HG03354 (cell line): ENCODE measurements at regions not wholly inside any gene's neighbourhood (a gene's known extent, or its start where the extent isn't known, plus 50 kb on each side); places are given as distances from the start of the nearest gene placed in this dataset.
"Not testable (repeated sequence)": the region's sequence is repeated elsewhere in the genome, so short reads cannot be mapped to it uniquely, and the experiment has no call there.

Source experiments
- ATAC-seq: cut with Tn5 transposase; IDR thresholded peaks from one replicate; pipeline ENCODE4 v1.9.1; 2021; ENCODE audit warnings: mild to moderate bottlenecking; ENCODE audit not compliant: unreplicated experiment, poor library complexity, severe bottlenecking

DNA sequence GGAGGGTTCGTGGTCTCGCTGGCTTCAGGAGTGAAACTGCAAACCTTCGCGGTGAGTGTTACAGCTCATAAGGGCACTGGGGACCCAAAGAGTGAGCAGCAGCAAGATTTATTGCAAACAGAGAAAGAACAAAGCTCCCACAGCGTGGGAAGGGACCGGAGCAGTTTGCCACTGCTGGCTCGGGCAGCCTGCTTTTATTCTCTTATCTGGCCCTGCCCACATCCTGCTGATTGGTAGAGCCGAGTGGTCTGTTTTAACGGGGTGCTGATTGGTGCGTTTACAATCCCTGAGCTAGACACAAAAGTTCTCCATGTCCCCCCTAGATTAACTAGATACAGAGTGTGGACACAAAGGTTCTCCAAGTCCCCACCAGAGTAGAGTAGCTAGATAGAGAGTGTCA lies 161.3 kb downstream of the ZIC4 start:
- not testable (repeated sequence) for ATAC-seq

DNA sequence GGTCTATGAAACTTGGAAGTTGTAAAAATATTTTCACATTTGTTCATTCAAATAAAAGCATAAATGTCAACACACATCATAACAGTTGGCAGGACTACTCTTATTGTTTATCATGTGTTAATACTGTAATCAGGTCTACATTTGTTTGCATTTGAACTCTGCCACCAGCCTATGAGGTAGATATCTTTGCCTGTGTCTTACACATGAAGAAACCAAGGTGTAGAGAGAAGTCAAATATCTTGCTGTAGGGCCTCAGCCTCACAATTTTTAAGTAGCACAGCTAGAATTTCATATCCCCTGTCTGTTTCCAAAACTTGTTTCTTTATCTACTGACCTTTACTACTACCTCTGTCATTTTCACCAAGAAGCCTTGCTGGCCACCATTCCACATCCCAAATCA lies 161.9 kb downstream of the ZIC4 start:
- ATAC-seq: no peak

DNA sequence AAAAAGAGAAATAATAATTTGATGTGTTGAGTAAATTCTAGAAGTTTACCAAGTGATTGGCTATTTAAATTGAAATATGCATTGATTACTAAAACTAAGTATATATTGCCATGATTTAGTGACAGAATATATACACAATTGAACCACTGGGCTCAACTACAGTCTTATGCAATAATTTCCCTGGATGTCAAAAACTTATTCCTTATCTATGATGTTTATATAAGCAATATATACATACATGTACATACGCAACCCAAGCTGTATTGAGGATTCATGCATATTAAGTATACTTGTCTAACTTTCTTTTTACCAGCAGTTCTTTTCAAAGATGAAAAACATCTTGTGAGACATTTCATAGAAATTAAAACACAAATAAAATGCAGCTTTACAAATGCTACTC lies 165.8 kb downstream of the ZIC4 start:
- ATAC-seq: no peak

DNA sequence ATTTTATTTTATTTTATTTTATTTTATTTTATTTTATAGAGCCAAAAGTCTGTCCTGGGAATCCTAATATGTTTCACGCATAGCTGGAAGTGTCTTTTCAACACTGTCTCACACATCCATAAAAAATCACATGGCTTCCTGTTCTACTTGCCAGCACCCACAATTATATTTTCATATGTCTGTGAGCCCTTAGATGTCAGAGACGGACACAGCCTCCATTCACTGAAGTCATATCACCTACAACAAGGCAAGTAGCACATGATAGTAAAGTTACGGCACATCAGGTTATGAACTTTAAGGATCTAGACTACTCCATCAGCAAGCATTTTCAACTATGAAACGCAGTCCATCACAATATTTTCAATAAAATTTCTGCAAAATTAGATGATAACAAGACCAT lies 168.4 kb downstream of the ZIC4 start:
- ATAC-seq: no peak

DNA sequence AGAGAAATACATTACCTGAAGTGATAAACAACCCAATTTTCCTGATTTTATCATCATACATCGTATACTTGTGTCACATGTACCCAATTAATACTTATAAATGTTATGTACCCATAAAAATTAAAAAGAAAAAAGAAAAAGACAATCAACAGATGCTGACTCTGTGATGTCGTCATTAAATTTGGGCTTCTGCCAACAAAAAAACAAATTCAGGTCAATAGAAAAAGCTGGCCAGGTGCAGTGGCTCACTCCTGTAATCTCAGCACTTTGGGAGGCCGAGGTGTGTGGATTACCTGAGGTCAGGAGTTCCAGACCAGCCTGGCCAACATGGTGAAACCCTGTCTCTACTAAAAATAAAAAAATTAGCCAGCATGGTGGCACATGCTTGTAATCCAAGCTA lies 174.4 kb downstream of the ZIC4 start:
- ATAC-seq: not testable (repeated sequence)

DNA sequence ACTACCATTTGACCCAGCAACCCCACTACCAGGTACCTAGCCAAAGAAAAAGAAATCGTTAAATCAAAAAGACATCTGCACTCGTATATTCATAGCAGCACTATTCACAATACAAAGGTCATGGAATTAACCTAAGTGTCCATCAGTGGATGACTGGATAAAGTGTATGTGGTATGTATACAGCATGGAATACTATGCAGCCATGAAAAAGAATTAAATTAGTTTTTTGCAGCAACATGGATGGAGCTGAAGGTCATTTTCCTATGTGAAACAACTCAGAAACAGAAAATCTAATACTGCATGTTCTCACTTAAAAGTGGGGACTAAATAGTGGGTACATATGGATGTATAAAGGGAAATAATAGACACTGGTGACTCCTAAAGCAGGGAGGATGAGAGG lies 175.2 kb downstream of the ZIC4 start:
- ATAC-seq: no peak

DNA sequence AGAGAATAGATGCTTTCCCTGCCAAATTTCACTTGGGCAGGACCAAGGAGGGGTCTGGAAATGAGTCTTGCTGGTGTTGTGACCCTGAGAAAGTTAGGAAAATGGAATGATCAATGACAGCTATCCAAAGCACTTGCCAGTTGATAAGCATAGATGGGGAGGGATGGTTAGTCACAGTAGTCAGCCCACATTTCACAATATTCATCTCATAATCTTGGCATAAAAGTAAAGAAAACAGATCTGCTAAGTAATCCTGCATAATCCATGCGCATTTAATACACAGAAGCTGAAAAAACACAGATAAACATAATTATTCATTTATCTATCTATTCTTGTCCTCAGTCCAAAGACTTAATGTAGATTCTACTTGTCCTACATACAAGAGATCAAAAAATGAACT lies 184.1 kb downstream of the ZIC4 start:
- no peak for ATAC-seq

DNA sequence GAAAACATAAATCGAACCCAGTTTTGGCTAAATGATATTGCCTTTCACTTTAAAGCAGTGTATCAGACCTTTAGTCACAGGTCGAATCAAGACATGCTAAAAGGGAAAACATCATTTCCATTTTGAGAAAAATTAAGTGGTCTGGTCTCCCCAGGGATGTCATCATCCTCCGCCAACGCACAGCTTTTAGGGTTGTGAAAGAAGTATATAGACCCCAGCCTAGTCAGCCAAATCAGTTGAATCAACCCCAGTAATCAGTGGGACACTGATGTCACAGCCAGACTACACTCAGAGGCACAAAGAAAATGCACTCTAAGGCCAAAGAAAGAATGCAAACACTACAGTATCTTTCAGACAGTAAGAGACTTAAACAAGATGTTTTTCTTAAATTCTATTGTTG lies 187.4 kb downstream of the ZIC4 start:
- no peak for ATAC-seq

DNA sequence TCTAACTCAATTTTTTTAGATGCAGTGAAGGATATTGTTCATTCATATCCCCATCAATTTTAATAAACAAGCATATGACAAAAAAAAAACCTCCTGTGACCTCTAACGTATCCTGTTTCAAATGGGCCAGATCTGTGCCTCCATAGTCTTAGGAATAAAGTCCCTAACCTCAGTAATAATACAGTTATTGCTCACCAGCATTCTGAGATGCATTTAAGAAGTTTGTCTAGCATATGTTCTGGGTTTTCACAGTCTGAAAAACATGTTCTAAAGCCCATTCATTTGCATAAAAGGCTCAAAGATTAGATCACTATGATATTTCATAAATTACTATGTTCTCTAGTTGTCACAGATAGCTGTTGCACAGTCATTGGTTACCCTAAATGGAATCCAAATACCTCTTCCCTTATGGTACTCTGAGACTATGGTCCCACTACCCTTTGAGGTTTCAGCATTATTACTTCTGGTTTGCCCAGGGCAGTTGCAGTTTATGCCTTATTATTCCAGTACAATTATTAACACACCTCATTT lies 190.1 kb downstream of the ZIC4 start:
- ATAC-seq: no peak

DNA sequence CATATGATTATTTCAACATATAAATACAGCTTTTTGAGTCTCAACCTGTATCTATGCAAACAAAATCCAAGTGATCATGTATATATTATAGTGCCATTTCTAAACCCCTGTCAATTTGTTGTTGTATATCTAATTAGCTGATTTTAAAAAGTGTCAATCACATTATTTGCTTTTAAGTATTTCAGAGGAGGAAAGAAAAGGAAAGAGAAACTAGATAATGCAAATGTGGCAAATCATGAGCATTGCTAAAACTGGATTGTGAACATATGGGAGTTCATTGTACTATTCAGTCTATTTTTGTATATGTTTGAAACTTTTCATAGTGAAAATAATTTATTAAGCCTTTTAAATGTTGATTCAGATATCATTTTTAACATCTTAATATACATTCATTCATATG lies 190.7 kb downstream of the ZIC4 start:
- no peak for ATAC-seq

DNA sequence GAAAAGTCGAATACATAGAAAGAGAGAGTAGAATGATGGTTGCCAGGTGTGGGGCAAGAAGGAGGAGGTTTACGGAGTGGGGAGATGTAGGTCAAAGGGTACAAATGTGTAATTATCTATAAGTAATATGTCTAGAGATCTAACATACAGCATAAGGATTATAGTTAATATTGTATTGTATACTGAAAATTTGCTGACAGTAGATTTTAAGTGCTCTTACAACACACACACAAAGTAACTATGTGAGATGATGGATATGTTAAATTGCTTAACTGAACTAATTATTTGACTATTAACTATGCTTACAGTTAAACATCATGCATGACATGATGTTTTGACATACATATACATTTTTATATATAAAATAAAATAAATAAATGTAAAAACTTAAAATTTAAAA lies 192.7 kb downstream of the ZIC4 start:
- no peak for ATAC-seq

DNA sequence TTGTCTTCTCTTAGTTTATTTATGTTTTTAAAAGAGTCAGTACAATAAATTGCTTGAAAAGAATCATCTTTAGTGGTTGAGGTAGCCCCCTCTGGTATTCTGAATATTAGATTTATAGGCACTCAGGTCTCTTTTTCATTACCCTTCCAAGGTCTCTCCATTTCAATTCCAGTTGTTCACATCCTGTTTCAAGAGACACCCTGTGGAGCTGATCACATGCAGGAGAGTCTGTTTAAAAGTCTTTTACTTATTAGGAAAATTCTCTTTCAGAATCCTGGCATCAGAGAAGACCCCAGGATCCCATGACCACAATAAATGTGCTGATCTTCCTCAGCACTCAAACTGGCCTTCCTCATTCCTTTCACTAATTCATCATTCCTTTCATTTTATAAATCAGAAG lies 195.7 kb downstream of the ZIC4 start:
- no peak for ATAC-seq

DNA sequence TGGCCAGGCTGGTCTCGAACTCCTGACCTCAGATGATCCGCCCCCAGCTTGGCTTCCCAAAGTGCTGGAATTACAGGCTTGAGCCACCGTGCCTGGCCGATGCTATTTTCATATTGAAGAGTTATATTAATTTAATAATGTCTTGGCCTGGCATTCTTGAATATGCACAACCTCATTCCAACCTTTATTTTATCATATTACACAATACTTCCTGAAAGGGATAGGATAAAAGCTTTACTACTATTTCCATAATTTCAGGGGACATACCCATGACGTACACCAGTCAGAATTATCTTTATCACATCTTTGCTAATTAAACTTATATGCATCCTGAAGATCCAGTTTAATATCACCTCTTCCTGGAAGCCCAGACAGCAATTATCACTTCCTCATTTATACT lies 205.3 kb downstream of the ZIC4 start:
- ATAC-seq: no peak

DNA sequence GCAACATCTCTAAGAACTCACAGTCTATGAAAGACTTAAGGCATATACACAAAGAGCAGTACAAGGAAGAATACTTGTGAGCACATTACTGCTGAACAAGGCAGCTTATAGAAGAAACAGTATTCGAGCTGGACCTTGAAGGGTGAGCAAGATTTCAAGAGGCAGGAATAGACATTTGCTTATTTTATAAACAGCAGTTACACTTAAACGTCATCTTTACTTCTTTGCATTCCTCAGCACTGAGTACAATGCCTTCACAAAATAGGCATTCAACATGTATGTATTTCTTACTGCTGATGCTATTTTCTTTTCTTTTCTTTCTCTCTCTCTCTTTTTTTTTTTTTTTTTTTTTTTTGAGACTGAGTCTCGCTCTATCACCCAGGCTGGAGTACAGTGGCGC lies 205.8 kb downstream of the ZIC4 start:
- ATAC-seq: no peak

DNA sequence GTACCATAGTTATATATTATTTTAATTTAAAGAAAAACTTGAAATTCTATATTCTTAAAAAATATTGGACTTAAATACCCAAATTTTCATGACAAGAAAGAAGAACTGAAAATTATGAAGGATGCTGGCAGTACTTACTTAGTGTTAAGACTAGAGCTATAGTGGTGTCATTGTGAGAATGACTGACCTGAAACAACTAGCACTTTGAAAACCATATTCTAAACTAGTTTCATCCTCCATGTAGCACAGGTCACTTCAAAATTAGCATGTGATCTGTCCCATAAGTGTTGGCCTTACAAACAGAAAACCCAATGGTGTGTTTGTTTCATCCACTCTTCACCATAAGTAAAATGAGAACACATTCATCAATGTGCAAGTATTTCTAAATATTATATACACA lies 208.6 kb downstream of the ZIC4 start:
- no peak for ATAC-seq

DNA sequence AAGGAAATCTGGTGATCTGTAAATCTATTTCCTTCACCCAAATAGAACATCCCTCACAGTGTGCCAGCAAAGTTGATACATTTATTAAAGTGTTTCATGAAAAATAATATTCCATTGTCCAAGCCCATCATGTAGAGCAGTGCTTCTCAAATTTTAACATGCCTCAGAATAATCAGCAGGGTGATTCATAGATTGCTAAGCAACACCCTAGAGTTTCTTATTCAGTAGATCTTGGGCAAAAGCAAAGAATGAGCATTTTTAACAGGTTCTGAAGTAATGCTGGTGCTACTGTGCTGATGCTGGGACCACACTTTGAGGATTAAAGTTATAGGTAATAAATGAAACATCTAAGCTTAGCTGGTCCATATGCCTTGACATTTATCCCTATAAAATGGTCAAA lies 210.5 kb downstream of the ZIC4 start:
- no peak for ATAC-seq

DNA sequence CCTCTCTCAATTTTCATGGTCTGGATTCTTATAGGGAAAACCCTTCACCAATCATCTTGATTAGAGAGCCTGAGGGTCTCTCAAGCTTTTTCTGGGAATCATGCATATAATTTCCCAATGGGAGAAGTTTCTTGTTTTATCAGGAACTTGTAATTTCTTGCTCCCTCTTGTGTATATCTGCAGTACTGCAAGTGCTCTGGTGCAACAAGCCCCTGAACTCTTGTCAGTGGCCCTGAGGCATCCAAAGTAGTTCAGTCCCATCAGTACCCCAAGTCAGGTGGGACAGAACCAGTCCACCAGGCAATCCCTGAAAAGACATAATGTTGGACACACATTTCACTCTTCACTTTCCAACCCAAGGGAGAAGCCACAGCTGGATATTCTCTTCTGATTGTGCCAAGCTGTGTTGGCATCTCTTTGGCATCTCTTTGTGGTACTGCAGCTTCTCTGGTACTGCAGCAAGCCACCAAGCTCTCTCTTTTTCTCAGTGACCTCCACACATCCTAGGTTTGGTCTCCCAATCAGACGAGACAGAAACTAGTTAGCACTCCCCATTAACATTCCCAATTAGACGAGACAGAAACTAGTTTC lies 214.5 kb downstream of the ZIC4 start:
- ATAC-seq: no peak

DNA sequence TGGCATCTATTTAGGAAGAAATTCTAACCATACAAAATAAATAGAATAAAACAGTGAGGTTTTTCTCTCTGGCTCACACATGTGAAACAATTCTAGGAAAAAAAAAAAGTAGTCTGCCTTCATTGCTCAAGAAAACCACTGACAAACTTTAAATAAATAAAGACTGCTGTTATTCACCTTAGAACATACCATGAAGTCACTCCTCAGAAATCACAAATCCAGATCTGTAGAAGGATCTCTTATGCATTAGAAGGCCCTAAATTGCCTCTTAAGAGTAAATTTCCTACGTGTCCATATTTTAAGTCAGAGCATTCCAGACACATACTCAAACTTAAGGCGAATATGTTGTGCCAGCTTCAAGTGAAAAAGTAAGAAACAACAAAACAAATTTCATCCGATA lies 217.3 kb downstream of the ZIC4 start:
- ATAC-seq: no peak

DNA sequence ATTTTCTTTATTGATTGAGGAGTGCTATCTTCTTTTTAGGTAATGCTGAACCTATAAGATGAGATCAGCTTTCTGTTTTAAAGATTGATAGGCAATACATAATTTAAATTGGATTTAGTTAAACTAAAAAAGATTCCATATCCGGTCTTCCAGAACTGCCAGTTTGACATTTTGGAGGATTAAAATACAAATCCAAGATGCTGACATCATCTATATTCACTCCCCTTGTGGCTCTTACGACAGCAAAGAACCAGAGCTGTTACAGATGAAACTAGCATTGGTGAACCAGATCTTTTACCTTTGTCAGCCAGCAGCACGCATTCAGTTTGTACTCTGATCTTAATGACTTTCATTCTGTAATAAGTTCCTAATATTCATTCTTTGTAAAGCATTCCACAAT lies 218.7 kb downstream of the ZIC4 start:
- no peak for ATAC-seq

DNA sequence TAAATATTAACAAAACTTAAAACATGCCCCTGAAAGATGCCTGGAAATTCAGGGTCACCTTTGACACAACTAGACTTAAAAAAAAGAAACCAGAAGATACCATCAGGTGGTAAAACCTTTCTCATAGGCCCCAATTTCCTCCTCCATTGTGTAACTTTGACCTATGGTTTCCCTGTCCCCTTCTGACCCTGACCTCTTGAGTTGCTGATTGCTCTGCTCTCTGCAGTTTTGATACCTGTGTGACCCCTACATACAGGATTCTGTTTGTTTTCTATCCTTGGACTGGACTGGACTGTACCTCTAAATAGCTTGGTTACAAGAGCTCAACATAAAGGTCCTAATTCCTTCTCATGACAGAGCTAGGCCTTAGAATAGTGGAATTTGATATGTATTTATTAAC lies 220.6 kb downstream of the ZIC4 start:
- ATAC-seq: no peak

DNA sequence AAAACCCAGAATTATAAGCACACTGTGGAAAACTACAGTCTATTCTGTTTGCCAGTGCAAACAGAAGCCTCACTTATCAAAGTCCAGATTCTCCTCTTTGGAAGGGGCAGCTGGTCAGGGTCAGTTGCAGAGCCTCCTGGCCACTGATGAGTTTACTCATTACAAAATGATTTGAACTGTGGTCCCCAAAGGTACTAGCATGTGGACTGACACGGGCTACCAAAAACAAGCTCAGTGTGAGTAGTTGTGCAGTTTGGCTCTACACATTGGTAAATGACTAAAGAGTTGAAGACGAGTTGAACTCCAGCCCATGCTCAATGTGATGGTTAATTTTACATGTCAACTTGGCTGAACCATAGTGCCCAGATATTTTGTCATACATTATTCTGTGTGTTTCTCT lies 221.5 kb downstream of the ZIC4 start:
- no peak for ATAC-seq

DNA sequence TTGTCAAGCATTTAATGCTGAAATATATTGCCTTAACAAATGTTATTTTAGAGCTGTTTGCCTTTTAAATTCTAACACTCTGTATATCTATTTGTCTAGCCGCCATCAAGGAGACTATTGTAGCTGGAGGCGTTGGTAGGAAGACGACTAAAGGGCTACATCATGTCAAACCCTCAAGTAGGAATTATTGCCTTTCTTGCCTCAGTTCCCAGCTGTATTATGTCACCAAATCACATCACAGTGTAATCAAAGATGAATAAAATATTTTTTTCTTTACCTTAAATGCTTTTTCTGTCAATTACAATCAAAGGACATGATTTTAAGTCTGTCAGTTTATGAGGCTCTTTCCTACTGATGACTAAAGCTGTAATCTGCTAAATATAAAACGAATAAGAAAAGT lies 233.1 kb downstream of the ZIC4 start:
- no peak for ATAC-seq
